T-cell (primary cell): ENCODE measurements at regions not wholly inside any gene's neighbourhood (a gene's known extent, or its start where the extent isn't known, plus 50 kb on each side); places are given as distances from the start of the nearest gene placed in this dataset.
"Not testable (repeated sequence)": the region's sequence is repeated elsewhere in the genome, so short reads cannot be mapped to it uniquely, and the experiment has no call there.

ENCODE experiments used
- ATAC-seq, 4 experiments: fragments of 200-7000 bp in 3 of 4; fragments of 150-1000 bp in 1 of 4; cut with Tn5 transposase; replicated peaks in 1 of 4; 1 replicate in 3 of 4; 2 replicates in 1 of 4; pipeline ENCODE4 v1.10.0; 2021; ENCODE audit warnings: moderate library complexity in 3 of 4, mild to moderate bottlenecking in 2 of 4, moderate number of reproducible peaks in 1 of 4
- CTCF ChIA-PET, 2 donors: fragments of 300-600 bp; sonication (Branson Sonifier 250); formaldehyde crosslinking; loops; one replicate each; lab custom pipeline; 2022; ENCODE audit warnings: antibody characterized with exemption in 2 of 2; lab: Charles Lee
- POLR2A ChIA-PET, 2 donors: fragments of 300-600 bp; sonication (Branson Sonifier 250); formaldehyde crosslinking; loops; one replicate each; lab custom pipeline; 2022; ENCODE audit warnings: antibody characterized with exemption in 2 of 2; lab: Charles Lee
- DNase-seq, 35 experiments: peaks; one replicate each; pipeline versions ENCODE4 v3.0.0 to v3.0.0-alpha.2; 2013 to 2023
- H3K27ac ChIP-seq: one replicate; pipeline ENCODE4 v1.5.1; 2013; ENCODE audit warnings: low read length
- H3K27me3 ChIP-seq, 2 experiments: replicated peaks in 1 of 2; 1 replicate in 1 of 2; 2 replicates in 1 of 2; pipeline versions ENCODE4 v1.6.1 to v1.7.0; 2013; ENCODE audit warnings: low read length in 1 of 2, mixed read lengths in 1 of 2; ENCODE audit not compliant: control insufficient read depth in 2 of 2, insufficient read depth in 2 of 2; ENCODE audit errors: extremely low read depth in 1 of 2
- H3K36me3 ChIP-seq, 2 donors: 1 replicate in 1 of 2; 2 replicates in 1 of 2; pipeline versions ENCODE4 v1.6.1 to v1.7.0; 2013; ENCODE audit warnings: low read length in 1 of 2; ENCODE audit not compliant: control insufficient read depth in 2 of 2, insufficient read depth in 1 of 2; ENCODE audit errors: extremely low read depth in 1 of 2
- H3K4me1 ChIP-seq, 2 experiments: 1 replicate in 1 of 2; 2 replicates in 1 of 2; pipeline versions ENCODE4 v1.6.1 to v1.7.0; 2013; ENCODE audit warnings: low read length in 2 of 2, mixed read lengths in 1 of 2; ENCODE audit not compliant: insufficient read depth in 2 of 2, control insufficient read depth in 1 of 2; ENCODE audit errors: extremely low read depth in 1 of 2
- H3K4me3 ChIP-seq, 2 donors: 1 replicate in 1 of 2; 2 replicates in 1 of 2; pipeline versions ENCODE4 v1.5.1 to v1.7.0; 2013; ENCODE audit warnings: mild to moderate bottlenecking in 2 of 2, low read length in 1 of 2, moderate library complexity in 1 of 2; ENCODE audit not compliant: control insufficient read depth in 1 of 2; ENCODE audit errors: extremely low read depth in 1 of 2
- H3K9me3 ChIP-seq: 2 replicates; pipeline ENCODE4 v1.7.0; 2013
- H3K27ac Mint-ChIP-seq, 2 donors: one replicate each; pipeline ENCODE4 v1.8.0; 2020 to 2021; ENCODE audit warnings: mild to moderate bottlenecking in 2 of 2, mixed read lengths in 2 of 2
- H3K27me3 Mint-ChIP-seq, 2 donors: one replicate each; pipeline ENCODE4 v1.8.0; 2021 to 2022; ENCODE audit warnings: mixed read lengths in 2 of 2
- H3K36me3 Mint-ChIP-seq: one replicate; pipeline ENCODE4 v1.8.0; 2021; ENCODE audit warnings: mixed read lengths
- H3K4me1 Mint-ChIP-seq, 3 donors: one replicate each; pipeline ENCODE4 v1.8.0; 2020 to 2022; ENCODE audit warnings: mixed read lengths in 3 of 3, mild to moderate bottlenecking in 1 of 3
- H3K4me3 Mint-ChIP-seq, 3 donors: one replicate each; pipeline ENCODE4 v1.8.0; 2020 to 2022; ENCODE audit warnings: mild to moderate bottlenecking in 3 of 3, mixed read lengths in 3 of 3, moderate library complexity in 3 of 3
- H3K9me3 Mint-ChIP-seq, 3 donors: one replicate each; pipeline ENCODE4 v1.8.0; 2020 to 2022; ENCODE audit warnings: mixed read lengths in 3 of 3
- WGBS: methylation state at CpG from one replicate; pipeline ENCODE4 v1.1.5; 2013; ENCODE audit warnings: missing lambda C conversion rate; ENCODE audit not compliant: insufficient coverage; 5-methylcytosine and 5-hydroxymethylcytosine counted together

DNA sequence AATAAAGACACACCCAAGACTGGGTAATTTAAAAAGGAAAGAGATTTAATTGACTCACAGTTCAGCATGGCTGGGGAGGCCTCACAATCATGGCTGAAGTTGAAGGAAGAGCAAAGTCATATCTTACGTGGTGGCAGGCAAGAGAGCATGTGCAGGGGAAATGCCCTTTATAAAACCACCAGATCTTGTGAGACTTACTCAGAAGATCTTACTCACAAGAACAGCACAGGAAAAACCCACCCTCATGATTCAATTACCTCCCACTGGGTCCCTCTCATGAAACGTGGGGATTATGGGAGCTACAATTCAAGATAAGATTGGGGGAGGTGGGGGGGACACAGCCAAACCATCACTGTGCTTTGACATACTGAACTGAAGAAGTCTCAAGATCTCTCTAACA, 800.0 kb downstream of the TENT5A start:
- POLR2A ChIA-PET, H3K9me3 Mint-ChIP-seq, H3K4me1 Mint-ChIP-seq, H3K9me3 ChIP-seq, CTCF ChIA-PET, H3K36me3 ChIP-seq, H3K4me3 ChIP-seq, H3K27me3 Mint-ChIP-seq, H3K27ac Mint-ChIP-seq, DNase-seq, H3K36me3 Mint-ChIP-seq, H3K4me1 ChIP-seq, H3K27ac ChIP-seq, ATAC-seq, H3K27me3 ChIP-seq, H3K4me3 Mint-ChIP-seq: not testable (repeated sequence)
- no CpG with 5 or more reads among the region's 2 CpGs for WGBS

DNA sequence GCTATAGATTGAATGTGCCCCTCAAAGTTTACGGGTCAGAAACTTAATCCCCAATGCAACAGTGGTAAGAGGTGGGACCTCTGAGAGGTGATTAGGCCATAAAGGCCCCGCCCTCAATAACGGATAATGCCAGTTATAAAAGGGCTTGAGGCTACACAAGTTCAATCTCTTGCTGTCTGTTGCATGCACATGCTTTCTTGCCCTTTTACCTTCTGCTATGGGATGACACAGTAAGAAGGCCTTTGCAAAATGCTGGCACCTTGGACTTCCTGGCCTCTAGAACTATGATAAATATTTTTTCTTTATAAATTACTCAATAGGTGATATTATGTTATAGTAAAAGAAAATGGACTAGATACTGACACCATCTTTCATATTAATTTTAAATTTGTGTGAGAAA, 806.1 kb downstream of the TENT5A start:
- no peaks in the 10 kb centered on the region for H3K9me3 Mint-ChIP-seq
- WGBS, result 100% methylated on average over 1 of the region's 3 CpGs
- no peaks in the 10 kb centered on the region for H3K9me3 ChIP-seq
- H3K27me3 Mint-ChIP-seq, result no peaks in the 10 kb centered on the region
- no peak overlapping the region for H3K4me3 Mint-ChIP-seq
- no peak overlapping the region for H3K4me3 ChIP-seq
- ChIA-PET CTCF (no interaction called here), POLR2A (no interaction called here)
- H3K36me3 ChIP-seq, result no peaks in the 10 kb centered on the region
- no peaks in the 10 kb centered on the region for H3K36me3 Mint-ChIP-seq
- H3K27me3 ChIP-seq, result no peaks in the 10 kb centered on the region
- H3K4me1 Mint-ChIP-seq, result no peaks in the 10 kb centered on the region
- ATAC-seq (no peak), DNase-seq (no peak)
- no peak overlapping the region for H3K27ac ChIP-seq
- H3K27ac Mint-ChIP-seq, result no peak overlapping the region
- no peaks in the 10 kb centered on the region for H3K4me1 ChIP-seq

DNA sequence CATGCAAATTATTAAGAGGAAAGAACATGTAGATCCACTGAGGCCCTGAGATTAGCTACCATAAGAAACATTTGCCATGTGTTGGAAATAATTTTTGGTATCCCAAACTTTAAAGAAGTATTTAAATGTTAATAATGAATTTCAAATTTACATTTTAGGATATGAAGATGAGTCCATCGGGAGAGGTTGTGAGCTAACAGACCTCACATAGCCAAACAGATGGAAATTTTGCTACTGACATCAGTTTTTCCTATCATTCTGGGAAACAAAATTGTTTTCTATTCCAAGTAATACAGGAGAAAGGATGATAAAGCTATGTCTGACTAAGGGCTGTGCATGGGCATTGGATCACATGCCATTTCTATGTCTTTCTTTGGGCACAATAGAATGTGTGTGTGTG, 809.6 kb downstream of the TENT5A start:
- POLR2A ChIA-PET, result no interaction called here
- no peaks in the 10 kb centered on the region for H3K36me3 ChIP-seq
- Mint-ChIP-seq H3K4me3 (no peak overlapping the region), H3K27me3 (no peaks in the 10 kb centered on the region), H3K36me3 (no peaks in the 10 kb centered on the region), H3K4me1 (no peaks in the 10 kb centered on the region), H3K9me3 (peaks cover 4 to 9% (median 8%) of the 10 kb centered on the region in 3 donors), H3K27ac (no peak overlapping the region)
- H3K4me3 ChIP-seq, result no peak overlapping the region
- no CpG with 5 or more reads among the region's 1 CpG for WGBS
- H3K27ac ChIP-seq, result no peak overlapping the region
- ATAC-seq (no peak), DNase-seq (no peak)
- no peaks in the 10 kb centered on the region for H3K9me3 ChIP-seq
- no peaks in the 10 kb centered on the region for H3K4me1 ChIP-seq
- CTCF ChIA-PET, result no interaction called here
- H3K27me3 ChIP-seq, result no peaks in the 10 kb centered on the region

DNA sequence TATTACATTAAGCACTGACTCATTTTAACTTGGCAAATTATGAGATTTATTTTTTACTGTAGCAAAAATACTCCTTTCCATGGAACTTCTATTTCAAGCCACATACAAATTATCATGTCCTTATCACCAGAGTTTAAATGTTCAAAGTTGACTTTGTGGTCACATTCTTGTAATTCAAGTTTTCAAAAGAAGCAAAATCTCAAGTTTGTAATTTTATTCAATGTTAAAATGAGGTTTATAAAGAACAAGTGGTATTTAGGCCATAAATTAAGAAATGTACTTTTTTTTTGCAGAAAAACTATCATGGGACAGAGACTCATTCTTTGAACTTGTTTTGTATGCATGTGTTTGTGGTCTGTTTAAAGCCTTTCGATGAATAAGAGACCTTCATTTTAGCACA, 811.5 kb downstream of the TENT5A start:
- H3K4me1 Mint-ChIP-seq, result no peaks in the 10 kb centered on the region
- no peak overlapping the region for H3K4me3 Mint-ChIP-seq
- DNase-seq (no peak), ATAC-seq (no peak)
- Histone ChIP-seq H3K27ac (no peak overlapping the region), H3K4me1 (no peaks in the 10 kb centered on the region), H3K9me3 (no peaks in the 10 kb centered on the region), H3K4me3 (no peak overlapping the region), H3K27me3 (no peaks in the 10 kb centered on the region), H3K36me3 (no peaks in the 10 kb centered on the region)
- H3K9me3 Mint-ChIP-seq, result peaks cover 6 to 16% (median 11%) of the 10 kb centered on the region in 3 donors
- H3K27ac Mint-ChIP-seq, result no peak overlapping the region
- H3K27me3 Mint-ChIP-seq, result no peaks in the 10 kb centered on the region
- POLR2A ChIA-PET, result no interaction called here
- CTCF ChIA-PET, result no interaction called here
- no CpG with 5 or more reads among the region's 1 CpG for WGBS
- no peaks in the 10 kb centered on the region for H3K36me3 Mint-ChIP-seq

DNA sequence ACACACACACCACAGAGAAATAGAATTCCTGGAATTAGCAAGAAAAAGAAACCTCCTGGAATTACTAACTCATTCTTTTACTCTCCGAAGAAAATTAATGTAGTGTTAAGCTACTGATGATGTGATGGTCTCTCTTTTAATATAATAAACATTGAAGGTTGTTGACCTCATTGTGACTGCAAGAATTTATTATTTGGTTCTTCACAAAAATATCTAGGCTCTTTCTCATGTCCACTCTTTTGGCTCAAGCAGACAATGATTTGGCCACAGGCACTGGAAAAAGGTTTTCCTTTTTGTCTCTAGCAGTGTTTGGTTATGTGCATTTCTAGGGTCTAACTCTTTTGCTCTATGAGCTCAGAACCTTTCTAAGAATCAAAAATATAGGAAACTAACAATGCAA, 811.9 kb downstream of the TENT5A start:
- POLR2A ChIA-PET, result no interaction called here
- CTCF ChIA-PET, result no interaction called here

DNA sequence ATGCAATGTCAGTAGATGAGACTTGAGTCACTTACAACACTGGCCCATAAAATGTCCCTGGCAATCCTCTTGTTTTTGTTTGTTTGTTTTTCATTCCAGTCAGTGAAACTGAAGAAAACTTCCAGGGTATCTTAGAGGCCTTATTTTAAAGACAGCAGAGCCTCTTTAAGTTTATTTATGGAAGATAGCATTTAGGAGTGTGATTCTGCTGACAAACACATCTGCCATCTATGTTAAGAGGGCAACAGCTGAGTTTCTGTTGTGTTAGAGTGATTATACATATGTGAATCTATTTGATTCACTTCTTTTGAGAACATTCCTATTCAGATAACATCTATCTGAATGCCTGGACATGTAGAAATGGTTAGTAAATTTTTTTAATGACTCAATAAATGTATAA, 812.6 kb downstream of the TENT5A start:
- Mint-ChIP-seq H3K27me3 (no peaks in the 10 kb centered on the region), H3K9me3 (peaks cover 6 to 20% (median 11%) of the 10 kb centered on the region in 3 donors), H3K27ac (no peak overlapping the region), H3K4me3 (no peak overlapping the region), H3K4me1 (no peaks in the 10 kb centered on the region), H3K36me3 (no peaks in the 10 kb centered on the region)
- POLR2A ChIA-PET, result no interaction called here
- H3K4me3 ChIP-seq, result no peak overlapping the region
- ATAC-seq (no peak), DNase-seq (no peak)
- CTCF ChIA-PET, result no interaction called here
- H3K4me1 ChIP-seq, result no peaks in the 10 kb centered on the region
- H3K36me3 ChIP-seq, result no peaks in the 10 kb centered on the region
- H3K27ac ChIP-seq, result no peak overlapping the region
- no peaks in the 10 kb centered on the region for H3K9me3 ChIP-seq
- no peaks in the 10 kb centered on the region for H3K27me3 ChIP-seq

More for the DNA sequence above, 811.9 kb downstream of the TENT5A start:
- Histone ChIP-seq H3K4me3 (no peak overlapping the region), H3K9me3 (no peaks in the 10 kb centered on the region), H3K27ac (no peak overlapping the region), H3K4me1 (no peaks in the 10 kb centered on the region), H3K36me3 (no peaks in the 10 kb centered on the region), H3K27me3 (no peaks in the 10 kb centered on the region)
- WGBS, result no CpG with 5 or more reads among the region's 1 CpG
- peaks cover 6 to 16% (median 11%) of the 10 kb centered on the region in 3 donors for H3K9me3 Mint-ChIP-seq
- no peak for DNase-seq
- no peaks in the 10 kb centered on the region for H3K27me3 Mint-ChIP-seq
- H3K4me3 Mint-ChIP-seq, result no peak overlapping the region
- no peak overlapping the region for H3K27ac Mint-ChIP-seq
- H3K4me1 Mint-ChIP-seq, result no peaks in the 10 kb centered on the region
- ATAC-seq, result no peak
- no peaks in the 10 kb centered on the region for H3K36me3 Mint-ChIP-seq

DNA sequence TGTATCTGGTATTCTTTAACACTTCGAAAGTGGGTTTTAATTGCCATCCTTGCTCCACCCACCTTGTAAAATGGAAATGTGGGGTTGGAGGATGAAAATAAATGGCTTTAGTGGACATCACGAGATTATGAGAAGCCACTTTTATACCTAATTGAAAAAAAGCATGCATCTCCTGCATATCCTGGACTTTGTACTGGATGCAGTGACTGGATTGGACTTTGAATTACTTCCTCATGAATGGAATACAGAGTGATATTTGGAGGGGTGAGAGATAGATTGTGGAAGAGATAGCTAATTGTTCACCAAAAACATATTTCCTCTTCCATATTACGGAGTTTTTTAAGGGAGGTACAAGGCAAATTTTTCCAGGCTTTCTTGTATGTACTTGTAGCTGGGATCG, 813.0 kb downstream of the TENT5A start:
- H3K27me3 ChIP-seq, result no peaks in the 10 kb centered on the region
- POLR2A ChIA-PET, result no interaction called here
- H3K27ac ChIP-seq, result no peak overlapping the region
- DNase-seq (no peak), ATAC-seq (no peak)
- no peaks in the 10 kb centered on the region for H3K9me3 ChIP-seq
- Mint-ChIP-seq H3K36me3 (no peaks in the 10 kb centered on the region), H3K4me1 (no peaks in the 10 kb centered on the region), H3K27ac (no peak overlapping the region), H3K27me3 (no peaks in the 10 kb centered on the region), H3K9me3 (peaks cover 6 to 23% (median 14%) of the 10 kb centered on the region in 3 donors), H3K4me3 (no peak overlapping the region)
- H3K36me3 ChIP-seq, result no peaks in the 10 kb centered on the region
- 50% methylated on average over 1 of the region's 4 CpGs for WGBS
- no peaks in the 10 kb centered on the region for H3K4me1 ChIP-seq
- CTCF ChIA-PET, result no interaction called here
- no peak overlapping the region for H3K4me3 ChIP-seq
